HepG2 (cell line): ENCODE measurements at regions not wholly inside any gene's neighbourhood (a gene's known extent, or its start where the extent isn't known, plus 50 kb on each side); places are given as distances from the start of the nearest gene placed in this dataset.
A peak's percentile ranks its signal among the peaks of the same experiment; 100 is the strongest.

ENCODE experiments used
- ATAC-seq: fragments of 200-7000 bp; cut with Tn5 transposase; 3 replicates; pipeline ENCODE4 v1.9.1; 2020; ENCODE audit warnings: mild to moderate bottlenecking, moderate library complexity
- BruUV-seq: library from RNA; stranded (reverse); fragments of 400-500 nt; replicated peaks from 2 replicates; lab custom pipeline; 2021; lab: Mats Ljungman, UMichigan
- CTCF ChIA-PET: fragments of 300-600 bp; formaldehyde crosslinking; extraction: SDS; loops from one replicate; lab custom pipeline; 2021; ENCODE audit warnings: low total read pairs, inconsistent platforms, low intra/inter-chr PET ratio; lab: Yijun Ruan, JAX
- POLR2A ChIA-PET: fragments of 350-600 bp; sonication (Branson Sonifier 250); formaldehyde crosslinking; loops from one replicate; lab custom pipeline; 2020; ENCODE audit warnings: antibody characterized with exemption, inconsistent platforms; lab: Yijun Ruan, JAX
- DNase-seq: peaks from one replicate; pipeline ENCODE4 v3.0.0-alpha.2; 2015; ENCODE audit warnings: low spot score
- FAIRE-seq: peaks from 3 replicates; lab custom pipeline; 2011; peaks lifted over from hg19 to GRCh38; lab: Jason Lieb, UNC
- H2AFZ ChIP-seq: one replicate; pipeline ENCODE4 v1.6.1; 2011; ENCODE audit warnings: low read length, inconsistent platforms
- H3K27ac ChIP-seq: fragments of 300-600 bp; 3 replicates; pipeline ENCODE4 v1.8.0; 2011; ENCODE audit warnings: mixed run types, mild to moderate bottlenecking, mixed read lengths, low read length, inconsistent platforms; ENCODE audit not compliant: insufficient read depth; ENCODE audit errors: extremely low read length
- H3K27me3 ChIP-seq, 2 experiments: fragments of 200-600 bp in 1 of 2; 2 replicates in 1 of 2; 3 replicates in 1 of 2; pipeline versions ENCODE4 v1.6.0 to v1.8.0; 2011; ENCODE audit warnings: low read length in 2 of 2, mild to moderate bottlenecking in 2 of 2, moderate library complexity in 2 of 2, inconsistent platforms in 1 of 2; ENCODE audit not compliant: insufficient read depth in 2 of 2, control insufficient read depth in 1 of 2
- H3K36me3 ChIP-seq, 2 experiments: fragments of 200-600 bp in 1 of 2; replicated peaks in 1 of 2; 2 replicates in 1 of 2; 3 replicates in 1 of 2; pipeline versions ENCODE4 v1.5.1 to v1.8.0; 2011; ENCODE audit warnings: low read length in 2 of 2, inconsistent platforms in 1 of 2; ENCODE audit not compliant: insufficient read depth in 2 of 2, control insufficient read depth in 1 of 2
- H3K4me1 ChIP-seq: 2 replicates; pipeline ENCODE4 v1.5.1; 2012; ENCODE audit warnings: low read length, inconsistent platforms; ENCODE audit not compliant: insufficient read depth
- H3K4me2 ChIP-seq: 2 replicates; pipeline ENCODE4 v1.6.0; 2011; ENCODE audit warnings: low read depth, low read length, inconsistent platforms
- H3K4me3 ChIP-seq, 3 experiments: fragments of 200-600 bp in 1 of 3; sonication (generic), shearing (Covaris generic) in 1 of 3; replicated peaks in 1 of 3; 2 replicates each; pipeline ENCODE4 v1.5.1; 2011 to 2016; ENCODE audit warnings: low read length in 3 of 3, inconsistent platforms in 2 of 3, low read depth in 2 of 3, mild to moderate bottlenecking in 2 of 3, control low read depth in 1 of 3, mixed read lengths in 1 of 3; ENCODE audit not compliant: insufficient read depth in 1 of 3
- H3K79me2 ChIP-seq: one replicate; pipeline ENCODE4 v1.6.1; 2011; ENCODE audit warnings: low read length, inconsistent platforms; ENCODE audit not compliant: insufficient read depth
- H3K9ac ChIP-seq: 2 replicates; pipeline ENCODE4 v1.6.0; 2011; ENCODE audit warnings: mild to moderate bottlenecking, low read depth, low read length, inconsistent platforms; ENCODE audit not compliant: insufficient read depth
- H3K9me3 ChIP-seq: 2 replicates; pipeline ENCODE4 v1.5.1; 2012; ENCODE audit warnings: mild to moderate bottlenecking, low read length
- H4K20me1 ChIP-seq: 2 replicates; pipeline ENCODE4 v1.6.0; 2011; ENCODE audit warnings: inconsistent platforms, mild to moderate bottlenecking, low read length, moderate library complexity; ENCODE audit not compliant: insufficient read depth
- BHLHE40 ChIP-seq: IDR thresholded peaks from 2 replicates; pipeline ENCODE4 v1.6.1; 2011; ENCODE audit warnings: low read length, improper control_type of control experiment
- CEBPB ChIP-seq: IDR thresholded peaks from 2 replicates; pipeline ENCODE4 v1.6.1; 2011; ENCODE audit warnings: low read depth, low read length, improper control_type of control experiment, borderline replicate concordance
- DMAP1 ChIP-seq: IDR thresholded peaks from 2 replicates; pipeline ENCODE4 v1.6.1; 2016
- FOXO1 ChIP-seq: sonication (generic); formaldehyde crosslinking; IDR thresholded peaks from 2 replicates; pipeline ENCODE4 v1.4.0; 2020; ENCODE audit warnings: missing genetic modification reagents
- JARID2 ChIP-seq: sonication (generic); formaldehyde crosslinking; IDR thresholded peaks from 2 replicates; pipeline ENCODE4 v1.8.1; 2023; ENCODE audit warnings: missing genetic modification reagents, inconsistent platforms; ENCODE audit not compliant: insufficient replicate concordance
- MTA3 ChIP-seq: sonication (generic); formaldehyde crosslinking; IDR thresholded peaks from 2 replicates; pipeline ENCODE4 v1.4.0; 2020; ENCODE audit warnings: missing genetic modification reagents
- PLRG1 ChIP-seq: fragments of 450-650 bp; conservative IDR thresholded peaks from 2 replicates; pipeline ENCODE4 v1.6.1; 2016
- RBAK ChIP-seq: sonication (generic); formaldehyde crosslinking; IDR thresholded peaks from 2 replicates; pipeline ENCODE4 v1.5.1; 2020; ENCODE audit warnings: mild to moderate bottlenecking, missing genetic modification reagents
- RELA ChIP-seq: sonication (generic); formaldehyde crosslinking; IDR thresholded peaks from 2 replicates; pipeline ENCODE4 v1.4.0; 2020; ENCODE audit warnings: missing genetic modification reagents
- SOX13 ChIP-seq, 3 experiments: fragments of 450-650 bp in 1 of 3; sonication (generic) in 1 of 3; formaldehyde crosslinking in 1 of 3; IDR thresholded peaks in 2 of 3; conservative IDR thresholded peaks in 1 of 3; 2 replicates each; pipeline versions ENCODE4 v1.5.0 to v1.6.1; 2016 to 2020; ENCODE audit warnings: antibody characterized with exemption in 1 of 3, mild to moderate bottlenecking in 1 of 3, missing compliant biosample characterization in 1 of 3, missing genetic modification reagents in 1 of 3, moderate library complexity in 1 of 3
- STAG1 ChIP-seq: sonication (generic); formaldehyde crosslinking; IDR thresholded peaks from 2 replicates; pipeline ENCODE4 v1.4.0; 2020; ENCODE audit warnings: missing genetic modification reagents
- ZNF230 ChIP-seq: sonication (generic); formaldehyde crosslinking; IDR thresholded peaks from 2 replicates; pipeline ENCODE4 v1.4.0; 2020; ENCODE audit warnings: mild to moderate bottlenecking, missing genetic modification reagents
- ZNF724P ChIP-seq: sonication (generic); formaldehyde crosslinking; IDR thresholded peaks from 2 replicates; pipeline ENCODE4 v1.8.0; 2022; ENCODE audit warnings: missing genetic modification reagents, borderline replicate concordance
- ZNF75D ChIP-seq: sonication (generic); formaldehyde crosslinking; IDR thresholded peaks from 2 replicates; pipeline ENCODE4 v1.8.1; 2023; ENCODE audit warnings: missing genetic modification reagents, mild to moderate bottlenecking, borderline replicate concordance
- WGBS: methylation state at CpG from one replicate; pipeline ENCODE4 v1.1.6; 2017; ENCODE audit warnings: low lambda C conversion rate; 5-methylcytosine and 5-hydroxymethylcytosine counted together
- in situ Hi-C: cut with HindIII; loops from 2 replicates; pipeline ENCODE4 v1.10.0; 2017; ENCODE audit warnings: low pct_unique_long_range_greater_than_20kb; ENCODE audit not compliant: extremely low pct_ligation_motif_present
- intact Hi-C: fragments of 100-400 bp; cut with micrococcal nuclease; formaldehyde crosslinking; loops from one replicate; pipeline ENCODE4 v1.10.0; 2022; ENCODE audit not compliant: unreplicated experiment
- TF ChIP-seq, protein P1 (sequence below): sonication (generic); formaldehyde crosslinking; IDR thresholded peaks from 2 replicates; pipeline ENCODE4 v1.8.0; 2022; ENCODE audit warnings: missing genetic modification reagents, mild to moderate bottlenecking, moderate library complexity, borderline replicate concordance
- TF ChIP-seq, protein P2 (sequence below): sonication (generic); formaldehyde crosslinking; IDR thresholded peaks from 2 replicates; pipeline ENCODE4 v1.4.0; 2020; ENCODE audit warnings: mild to moderate bottlenecking, missing genetic modification reagents
- TF ChIP-seq, protein P3 (sequence below): sonication (generic); formaldehyde crosslinking; IDR thresholded peaks from 2 replicates; pipeline ENCODE4 v1.4.0; 2020; ENCODE audit warnings: missing genetic modification reagents, mild to moderate bottlenecking, borderline replicate concordance

DNA sequence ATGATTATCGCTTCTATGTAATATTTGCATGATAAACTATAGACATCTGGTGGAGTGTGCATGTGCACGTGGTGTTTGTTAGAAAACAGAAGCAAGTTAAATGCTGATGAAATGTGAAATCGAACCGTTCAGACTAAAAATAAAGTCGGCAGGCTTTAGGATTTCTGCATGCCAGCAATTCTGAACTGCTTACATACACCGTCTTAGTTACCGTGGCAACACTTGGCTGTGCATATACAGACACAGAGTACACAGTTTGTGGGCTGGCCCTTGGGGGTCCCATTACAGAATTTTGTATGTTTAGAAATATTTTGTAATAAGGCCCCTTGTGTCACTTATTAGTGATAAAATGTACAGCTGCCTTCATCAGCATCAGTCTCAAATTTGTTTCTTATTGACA, 605.5 kb downstream of the RBFOX1 start (continued):
- TF ChIP-seq, protein P1, sequence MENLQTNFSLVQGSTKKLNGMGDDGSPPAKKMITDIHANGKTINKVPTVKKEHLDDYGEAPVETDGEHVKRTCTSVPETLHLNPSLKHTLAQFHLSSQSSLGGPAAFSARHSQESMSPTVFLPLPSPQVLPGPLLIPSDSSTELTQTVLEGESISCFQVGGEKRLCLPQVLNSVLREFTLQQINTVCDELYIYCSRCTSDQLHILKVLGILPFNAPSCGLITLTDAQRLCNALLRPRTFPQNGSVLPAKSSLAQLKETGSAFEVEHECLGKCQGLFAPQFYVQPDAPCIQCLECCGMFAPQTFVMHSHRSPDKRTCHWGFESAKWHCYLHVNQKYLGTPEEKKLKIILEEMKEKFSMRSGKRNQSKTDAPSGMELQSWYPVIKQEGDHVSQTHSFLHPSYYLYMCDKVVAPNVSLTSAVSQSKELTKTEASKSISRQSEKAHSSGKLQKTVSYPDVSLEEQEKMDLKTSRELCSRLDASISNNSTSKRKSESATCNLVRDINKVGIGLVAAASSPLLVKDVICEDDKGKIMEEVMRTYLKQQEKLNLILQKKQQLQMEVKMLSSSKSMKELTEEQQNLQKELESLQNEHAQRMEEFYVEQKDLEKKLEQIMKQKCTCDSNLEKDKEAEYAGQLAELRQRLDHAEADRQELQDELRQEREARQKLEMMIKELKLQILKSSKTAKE = no peak
- TF ChIP-seq ZNF724P (CRISPR knock-in tag) (no peak), CEBPB (no peak), JARID2 (CRISPR knock-in tag) (no peak)

DNA sequence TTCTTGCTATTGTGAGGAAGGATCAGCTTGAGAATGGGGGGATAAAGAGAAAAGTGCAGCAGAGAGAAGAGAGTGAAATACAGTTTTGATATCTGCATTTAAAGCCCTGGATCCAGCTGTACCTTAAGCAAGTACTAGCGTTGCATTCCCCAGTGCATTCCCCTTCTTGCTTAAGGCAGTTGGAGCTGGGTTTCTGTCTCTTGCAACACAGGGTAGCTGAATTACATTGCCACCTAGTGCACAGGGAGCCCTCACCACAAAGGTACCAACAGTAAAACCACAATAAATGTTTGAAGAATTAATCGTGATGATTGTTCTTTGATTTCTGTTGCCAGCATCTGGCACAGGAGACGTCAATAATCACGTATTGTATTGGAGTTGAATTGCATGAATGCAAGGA, 588.7 kb downstream of the RBFOX1 start:
- Histone ChIP-seq H3K9me3 (peaks cover 41% of the 10 kb centered on the region; the same call in 1 of the 2 replicates), H4K20me1 (no peaks in the 10 kb centered on the region), H3K36me3 (no peaks in the 10 kb centered on the region), H3K79me2 (no peaks in the 10 kb centered on the region), H3K4me2 (no peak overlapping the region), H3K27ac (no peak overlapping the region), H3K4me1 (no peaks in the 10 kb centered on the region), H3K9ac (no peak overlapping the region), H3K27me3 (no peaks in the 10 kb centered on the region), H2AFZ (no peak overlapping the region), H3K4me3 (no peak overlapping the region)
- FAIRE-seq (no peak), DNase-seq (no peak), ATAC-seq (peak; percentile 38; the same call in 2 of the 3 replicates)
- ChIA-PET CTCF (no interaction called here), POLR2A (no interaction called here)
- BruUV-seq = no TSS peak
- in situ Hi-C loops = no loop called here
- intact Hi-C loops = no loop called here
- 2% methylated on average over 4 of the region's 4 CpGs for WGBS
- TF ChIP-seq STAG1 (CRISPR knock-in tag) = peak; percentile 18; the same call in 1 of the 2 replicates
- TF ChIP-seq ZNF230 = no peak
- TF ChIP-seq, protein P2, sequence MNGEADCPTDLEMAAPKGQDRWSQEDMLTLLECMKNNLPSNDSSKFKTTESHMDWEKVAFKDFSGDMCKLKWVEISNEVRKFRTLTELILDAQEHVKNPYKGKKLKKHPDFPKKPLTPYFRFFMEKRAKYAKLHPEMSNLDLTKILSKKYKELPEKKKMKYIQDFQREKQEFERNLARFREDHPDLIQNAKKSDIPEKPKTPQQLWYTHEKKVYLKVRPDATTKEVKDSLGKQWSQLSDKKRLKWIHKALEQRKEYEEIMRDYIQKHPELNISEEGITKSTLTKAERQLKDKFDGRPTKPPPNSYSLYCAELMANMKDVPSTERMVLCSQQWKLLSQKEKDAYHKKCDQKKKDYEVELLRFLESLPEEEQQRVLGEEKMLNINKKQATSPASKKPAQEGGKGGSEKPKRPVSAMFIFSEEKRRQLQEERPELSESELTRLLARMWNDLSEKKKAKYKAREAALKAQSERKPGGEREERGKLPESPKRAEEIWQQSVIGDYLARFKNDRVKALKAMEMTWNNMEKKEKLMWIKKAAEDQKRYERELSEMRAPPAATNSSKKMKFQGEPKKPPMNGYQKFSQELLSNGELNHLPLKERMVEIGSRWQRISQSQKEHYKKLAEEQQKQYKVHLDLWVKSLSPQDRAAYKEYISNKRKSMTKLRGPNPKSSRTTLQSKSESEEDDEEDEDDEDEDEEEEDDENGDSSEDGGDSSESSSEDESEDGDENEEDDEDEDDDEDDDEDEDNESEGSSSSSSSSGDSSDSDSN (CRISPR knock-in tag) = no peak
- peak; percentile 25; the same call in 1 of the 2 replicates for TF ChIP-seq CEBPB
- TF ChIP-seq MTA3 = no peak
- TF ChIP-seq BHLHE40 = no peak
- TF ChIP-seq RBAK = no peak
- no peak for TF ChIP-seq DMAP1 (CRISPR knock-in tag)
- no peak for TF ChIP-seq RELA (CRISPR knock-in tag)
- no peak for TF ChIP-seq PLRG1
- no peak for TF ChIP-seq SOX13 (IDR thresholded peaks at IDR 0.05)
- no peak for TF ChIP-seq SOX13 (CRISPR knock-in tag; conservative IDR thresholded peaks at IDR 0.05 in 1 of 2, IDR thresholded peaks at IDR 0.05 in 1 of 2)
- no peak for TF ChIP-seq FOXO1 (CRISPR knock-in tag)
- TF ChIP-seq, protein P3, sequence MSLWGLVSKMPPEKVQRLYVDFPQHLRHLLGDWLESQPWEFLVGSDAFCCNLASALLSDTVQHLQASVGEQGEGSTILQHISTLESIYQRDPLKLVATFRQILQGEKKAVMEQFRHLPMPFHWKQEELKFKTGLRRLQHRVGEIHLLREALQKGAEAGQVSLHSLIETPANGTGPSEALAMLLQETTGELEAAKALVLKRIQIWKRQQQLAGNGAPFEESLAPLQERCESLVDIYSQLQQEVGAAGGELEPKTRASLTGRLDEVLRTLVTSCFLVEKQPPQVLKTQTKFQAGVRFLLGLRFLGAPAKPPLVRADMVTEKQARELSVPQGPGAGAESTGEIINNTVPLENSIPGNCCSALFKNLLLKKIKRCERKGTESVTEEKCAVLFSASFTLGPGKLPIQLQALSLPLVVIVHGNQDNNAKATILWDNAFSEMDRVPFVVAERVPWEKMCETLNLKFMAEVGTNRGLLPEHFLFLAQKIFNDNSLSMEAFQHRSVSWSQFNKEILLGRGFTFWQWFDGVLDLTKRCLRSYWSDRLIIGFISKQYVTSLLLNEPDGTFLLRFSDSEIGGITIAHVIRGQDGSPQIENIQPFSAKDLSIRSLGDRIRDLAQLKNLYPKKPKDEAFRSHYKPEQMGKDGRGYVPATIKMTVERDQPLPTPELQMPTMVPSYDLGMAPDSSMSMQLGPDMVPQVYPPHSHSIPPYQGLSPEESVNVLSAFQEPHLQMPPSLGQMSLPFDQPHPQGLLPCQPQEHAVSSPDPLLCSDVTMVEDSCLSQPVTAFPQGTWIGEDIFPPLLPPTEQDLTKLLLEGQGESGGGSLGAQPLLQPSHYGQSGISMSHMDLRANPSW (CRISPR knock-in tag) = no peak
- TF ChIP-seq ZNF75D (CRISPR knock-in tag) = no peak
